ENCODE measurements at regions not wholly inside any gene's neighbourhood (a gene's known extent, or its start where the extent isn't known, plus 50 kb on each side); places are given as distances from the start of the nearest gene placed in this dataset.
A peak's percentile ranks its signal among the peaks of the same experiment; 100 is the strongest.

DNA sequence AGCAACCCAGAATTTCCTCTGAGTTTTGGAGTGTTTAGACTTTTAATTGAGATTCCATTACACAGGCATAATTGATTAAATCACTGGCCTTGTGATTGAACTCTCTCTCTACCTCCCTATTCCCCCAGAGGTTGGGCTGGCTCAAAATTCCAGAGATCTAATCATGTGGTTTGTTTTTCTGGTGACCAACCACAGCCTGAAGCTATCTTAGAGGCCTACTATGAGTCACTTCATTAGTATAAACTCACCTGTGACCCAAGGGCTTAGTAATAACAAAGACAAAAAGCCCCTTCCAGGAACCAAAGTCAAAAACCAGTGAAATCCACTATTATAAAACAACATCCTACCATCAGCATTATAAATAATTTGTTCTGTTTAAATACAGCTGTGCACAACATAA, 992.5 kb upstream of the CITED2 start:
- Histone ChIP-seq H3K36me3 (ENCODE audit: control insufficient read depth, insufficient read depth, low read length) (no peaks in the 10 kb centered on the region), H3K4me3 (ENCODE audit: low read depth, low read length) (no peak overlapping the region), H3K27me3 (ENCODE audit: control insufficient read depth, insufficient read depth, low read length) (no peaks in the 10 kb centered on the region)
- TF ChIP-seq, protein P1, sequence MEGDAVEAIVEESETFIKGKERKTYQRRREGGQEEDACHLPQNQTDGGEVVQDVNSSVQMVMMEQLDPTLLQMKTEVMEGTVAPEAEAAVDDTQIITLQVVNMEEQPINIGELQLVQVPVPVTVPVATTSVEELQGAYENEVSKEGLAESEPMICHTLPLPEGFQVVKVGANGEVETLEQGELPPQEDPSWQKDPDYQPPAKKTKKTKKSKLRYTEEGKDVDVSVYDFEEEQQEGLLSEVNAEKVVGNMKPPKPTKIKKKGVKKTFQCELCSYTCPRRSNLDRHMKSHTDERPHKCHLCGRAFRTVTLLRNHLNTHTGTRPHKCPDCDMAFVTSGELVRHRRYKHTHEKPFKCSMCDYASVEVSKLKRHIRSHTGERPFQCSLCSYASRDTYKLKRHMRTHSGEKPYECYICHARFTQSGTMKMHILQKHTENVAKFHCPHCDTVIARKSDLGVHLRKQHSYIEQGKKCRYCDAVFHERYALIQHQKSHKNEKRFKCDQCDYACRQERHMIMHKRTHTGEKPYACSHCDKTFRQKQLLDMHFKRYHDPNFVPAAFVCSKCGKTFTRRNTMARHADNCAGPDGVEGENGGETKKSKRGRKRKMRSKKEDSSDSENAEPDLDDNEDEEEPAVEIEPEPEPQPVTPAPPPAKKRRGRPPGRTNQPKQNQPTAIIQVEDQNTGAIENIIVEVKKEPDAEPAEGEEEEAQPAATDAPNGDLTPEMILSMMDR (IDR thresholded peaks at IDR 0.05; ENCODE audit: insufficient read depth, low read length, severe bottlenecking) = no peak
- FAIRE-seq (no peak), DNase-seq (ENCODE audit: low read depth) (peak; percentile 80)

DNA sequence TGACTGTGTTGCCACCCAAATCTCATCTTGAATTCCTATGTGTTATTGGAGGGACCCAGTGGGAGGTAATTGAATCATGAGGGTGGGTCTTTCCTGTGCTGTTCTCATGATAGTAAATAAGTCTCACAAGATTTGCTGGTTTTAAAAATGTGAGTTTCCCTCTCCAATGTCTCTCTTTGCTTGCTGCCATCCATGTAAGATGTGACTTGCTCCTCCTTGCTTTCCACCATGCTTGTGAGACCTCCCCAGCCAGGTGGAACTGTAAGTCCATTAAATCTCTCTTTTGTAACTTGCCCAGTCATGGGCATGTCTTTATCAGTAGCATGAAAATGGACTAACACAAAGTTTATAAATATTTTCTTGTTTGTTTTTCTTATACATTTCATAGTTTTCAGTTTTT, 990.5 kb upstream of the CITED2 start:
- DNase-seq (ENCODE audit: low read depth) (no peak), FAIRE-seq (no peak)
- Histone ChIP-seq H3K4me3 (ENCODE audit: low read depth, low read length) (no peak overlapping the region), H3K27me3 (ENCODE audit: control insufficient read depth, insufficient read depth, low read length) (no peaks in the 10 kb centered on the region), H3K36me3 (ENCODE audit: control insufficient read depth, insufficient read depth, low read length) (no peaks in the 10 kb centered on the region)
- TF ChIP-seq, protein P1 (IDR thresholded peaks at IDR 0.05; ENCODE audit: insufficient read depth, low read length, severe bottlenecking) = no peak

DNA sequence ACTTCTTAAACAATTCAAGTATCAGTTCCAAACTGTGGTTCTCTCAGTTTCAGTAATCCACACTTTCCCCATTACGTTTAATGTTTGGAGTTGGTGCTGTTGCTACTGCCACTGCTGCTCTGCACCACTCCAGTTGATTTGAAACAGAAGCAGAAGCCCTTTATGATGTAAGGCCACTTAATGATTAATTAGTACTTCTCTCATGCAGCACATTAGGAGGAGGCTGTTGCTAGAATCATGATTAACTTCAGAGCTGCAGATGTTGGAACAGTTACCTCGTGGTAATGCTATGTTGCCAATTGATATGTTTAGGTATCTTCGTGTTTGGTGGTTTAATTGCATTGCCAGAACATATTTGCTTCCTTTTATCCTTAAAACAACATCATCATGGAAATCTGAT, 986.2 kb upstream of the CITED2 start:
- TF ChIP-seq, protein P1 (IDR thresholded peaks at IDR 0.05; ENCODE audit: insufficient read depth, low read length, severe bottlenecking) = no peak
- Histone ChIP-seq H3K36me3 (ENCODE audit: control insufficient read depth, insufficient read depth, low read length) (no peaks in the 10 kb centered on the region), H3K27me3 (ENCODE audit: control insufficient read depth, insufficient read depth, low read length) (no peaks in the 10 kb centered on the region), H3K4me3 (ENCODE audit: low read depth, low read length) (no peak overlapping the region)
- DNase-seq (ENCODE audit: low read depth) (no peak), FAIRE-seq (no peak)

DNA sequence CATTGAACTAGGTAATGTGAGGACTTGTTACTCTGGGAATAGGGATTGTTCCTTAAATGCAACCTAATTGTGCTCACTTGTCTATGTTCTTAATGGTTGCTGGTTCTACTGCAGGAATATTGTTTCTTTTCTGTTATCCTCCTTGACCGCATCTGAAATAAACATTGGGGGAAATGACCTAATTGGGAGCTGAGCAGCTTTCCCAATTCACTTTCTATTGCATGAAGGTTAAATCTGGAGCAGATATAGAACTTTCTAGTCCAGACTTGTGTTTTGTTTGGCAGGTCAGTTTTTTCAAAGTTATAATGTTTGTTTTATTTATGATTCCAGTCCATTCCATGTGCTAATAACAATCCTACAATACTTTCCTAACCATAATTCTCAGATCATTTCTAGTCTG, 981.0 kb upstream of the CITED2 start:
- DNase-seq (ENCODE audit: low read depth) (no peak), FAIRE-seq (no peak)
- no peak overlapping the region for H3K4me3 ChIP-seq (ENCODE audit: low read depth, low read length)
- TF ChIP-seq, protein P1 (IDR thresholded peaks at IDR 0.05; ENCODE audit: insufficient read depth, low read length, severe bottlenecking) = no peak
- no peaks in the 10 kb centered on the region for H3K36me3 ChIP-seq (ENCODE audit: control insufficient read depth, insufficient read depth, low read length)
- H3K27me3 ChIP-seq (ENCODE audit: control insufficient read depth, insufficient read depth, low read length) = no peaks in the 10 kb centered on the region

DNA sequence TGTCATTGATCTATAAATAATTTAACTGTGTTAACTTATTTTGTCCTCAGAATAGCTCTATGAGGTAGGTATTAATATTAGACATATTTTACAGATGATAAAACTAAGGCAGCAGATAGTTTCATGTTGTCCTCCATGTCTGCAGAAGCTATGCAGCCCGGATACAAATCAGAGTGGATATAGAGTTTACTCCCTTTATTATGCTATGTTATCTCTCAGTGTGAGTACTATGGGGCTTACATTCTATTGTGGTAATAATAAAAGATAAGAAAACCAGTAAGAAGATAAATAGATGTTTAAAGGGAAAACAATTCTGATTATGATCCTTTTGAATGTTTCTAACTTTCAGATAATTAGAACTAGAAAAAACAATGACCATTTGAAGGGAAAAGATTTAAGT, 979.8 kb upstream of the CITED2 start:
- DNase-seq (ENCODE audit: low read depth) (no peak), FAIRE-seq (no peak)
- Histone ChIP-seq H3K27me3 (ENCODE audit: control insufficient read depth, insufficient read depth, low read length) (no peaks in the 10 kb centered on the region), H3K4me3 (ENCODE audit: low read depth, low read length) (no peak overlapping the region), H3K36me3 (ENCODE audit: control insufficient read depth, insufficient read depth, low read length) (no peaks in the 10 kb centered on the region)
- TF ChIP-seq, protein P1 (IDR thresholded peaks at IDR 0.05; ENCODE audit: insufficient read depth, low read length, severe bottlenecking) = no peak

DNA sequence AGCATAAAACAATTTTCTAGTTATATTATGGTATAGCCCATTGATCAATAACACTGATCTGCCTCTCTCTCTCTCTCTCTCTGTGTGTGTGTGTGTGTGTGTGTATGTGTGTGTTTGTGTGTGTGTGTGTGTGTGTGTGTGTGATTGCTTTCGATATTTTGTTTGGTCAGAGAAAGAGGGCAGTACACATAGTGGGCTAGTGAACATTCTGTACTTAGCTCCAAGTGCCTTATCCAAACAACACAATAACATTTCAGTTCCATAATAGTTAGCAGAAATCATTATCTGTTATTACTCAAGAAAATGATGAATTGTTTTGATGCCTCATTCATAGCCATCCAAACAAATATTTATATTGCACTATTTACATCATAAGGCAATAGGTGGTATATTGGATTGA, 979.1 kb upstream of the CITED2 start:
- DNase-seq (ENCODE audit: low read depth) (no peak), FAIRE-seq (no peak)
- no peaks in the 10 kb centered on the region for H3K36me3 ChIP-seq (ENCODE audit: control insufficient read depth, insufficient read depth, low read length)
- TF ChIP-seq, protein P1 (IDR thresholded peaks at IDR 0.05; ENCODE audit: insufficient read depth, low read length, severe bottlenecking) = no peak
- no peaks in the 10 kb centered on the region for H3K27me3 ChIP-seq (ENCODE audit: control insufficient read depth, insufficient read depth, low read length)
- H3K4me3 ChIP-seq (ENCODE audit: low read depth, low read length) = no peak overlapping the region

All from bronchial epithelial cell (primary cell).